ENCODE measurements at regions not wholly inside any gene's neighbourhood (a gene's known extent, or its start where the extent isn't known, plus 50 kb on each side); places are given as distances from the start of the nearest gene placed in this dataset.

DNA sequence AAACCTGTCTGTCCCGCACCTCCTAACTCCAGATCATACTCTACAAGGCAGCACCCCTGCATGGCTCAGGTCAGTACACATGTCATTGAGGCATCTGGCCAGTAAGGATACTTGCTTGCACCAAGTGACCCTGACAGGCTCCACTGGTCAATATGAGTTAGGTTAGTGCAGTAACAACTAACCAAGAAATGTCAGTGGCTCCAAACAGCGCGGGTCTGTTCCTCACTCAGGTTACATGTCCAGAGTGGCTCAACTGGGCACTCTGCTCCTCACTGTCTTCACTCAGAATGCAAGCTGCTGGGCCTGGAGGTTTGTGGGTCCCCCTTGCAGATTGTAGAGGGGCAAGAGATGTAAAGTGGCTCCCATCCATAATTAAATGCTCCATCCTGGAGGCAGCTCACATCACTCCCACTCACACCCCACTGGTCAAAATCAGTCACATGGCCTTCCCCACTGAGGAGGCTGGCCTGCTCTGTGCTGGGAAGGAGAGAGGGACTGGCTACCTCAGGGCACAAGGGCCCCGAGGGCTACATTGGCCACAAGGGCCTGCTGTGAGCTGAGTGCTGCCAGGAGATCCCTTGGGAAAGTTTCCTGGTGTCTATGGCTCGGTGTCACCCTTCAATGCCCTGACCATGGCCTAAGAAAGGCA lies 109.1 kb upstream of the GDF10 start:
- TF ChIP-seq POLR2A (IDR thresholded peaks at IDR 0.05) (no peak), CTCF (IDR thresholded peaks at IDR 0.05) (no peak), POLR2AphosphoS5 (IDR thresholded peaks at IDR 0.05) (no peak), EP300 (IDR thresholded peaks at IDR 0.05) (no peak)
